Lower leg skin (tissue), 4 donors: ENCODE measurements at regions not wholly inside any gene's neighbourhood (a gene's known extent, or its start where the extent isn't known, plus 50 kb on each side); places are given as distances from the start of the nearest gene placed in this dataset.

Source experiments
- DNase-seq, 2 donors: peaks; one replicate each; pipeline ENCODE4 v3.0.0-alpha.2; 2019; ENCODE audit warnings: low spot score in 2 of 2
- H3K4me3 ChIP-seq: fragments of 200-600 bp; sonication (generic); 2 replicates; pipeline ENCODE4 v1.5.1; 2017; ENCODE audit warnings: mild to moderate bottlenecking, low read depth; ENCODE audit not compliant: poor library complexity, severe bottlenecking
- CTCF ChIP-seq, 3 donors: fragments of 450-650 bp; IDR thresholded peaks; one replicate each; pipeline ENCODE4 v1.5.1; 2016; ENCODE audit warnings: antibody characterized with exemption in 3 of 3, mild to moderate bottlenecking in 3 of 3, moderate library complexity in 2 of 3
- POLR2A ChIP-seq, 2 donors: fragments of 450-650 bp; IDR thresholded peaks; one replicate each; pipeline ENCODE4 v1.6.1; 2016 to 2017; ENCODE audit warnings: antibody characterized with exemption in 2 of 2, mild to moderate bottlenecking in 1 of 2, moderate library complexity in 1 of 2
- WGBS, 2 donors: methylation state at CpG; one replicate each; pipeline ENCODE4 v1.1.5; 2018; 5-methylcytosine and 5-hydroxymethylcytosine counted together
- intact Hi-C: fragments of 100-400 bp; cut with DNase I; formaldehyde crosslinking; loops from one replicate; pipeline ENCODE4 v1.15.0; 2023; ENCODE audit warnings: low total_unique reads

GRCh38 chr3:178419071-178419470, 117.2 kb upstream of the KCNMB2 start:
- intact Hi-C loops = no loop called here
- no peak for DNase-seq
- H3K4me3 ChIP-seq = no peak overlapping the region
- no peak for TF ChIP-seq POLR2A (IDR thresholded peaks at IDR 0.05)
- no peak for TF ChIP-seq CTCF (IDR thresholded peaks at IDR 0.05)
- WGBS, 2 donors = 57 to 59% methylated on average over 4 of the region's 4 CpGs

- TF ChIP-seq CTCF (IDR thresholded peaks at IDR 0.05) (no peak), POLR2A (IDR thresholded peaks at IDR 0.05) (no peak)
- DNase-seq = no peak
- no peak overlapping the region for H3K4me3 ChIP-seq
- intact Hi-C loops = no loop called here
- WGBS, 2 donors = 80 to 81% methylated on average over 1 of the region's 1 CpG
These were observed 116.2 kb upstream of the KCNMB2 start for GRCh38 chr3:178420033-178420432.

GRCh38 chr3:178421069-178421468, 115.2 kb upstream of the KCNMB2 start:
- no peak for TF ChIP-seq POLR2A (IDR thresholded peaks at IDR 0.05)
- TF ChIP-seq CTCF (IDR thresholded peaks at IDR 0.05) = no peak
- H3K4me3 ChIP-seq = no peak overlapping the region
- 80 to 82% methylated on average over 1 of the region's 1 CpG for WGBS, 2 donors
- DNase-seq = no peak
- intact Hi-C loops = no loop called here

- TF ChIP-seq POLR2A (IDR thresholded peaks at IDR 0.05) (no peak), CTCF (IDR thresholded peaks at IDR 0.05) (no peak)
- DNase-seq = no peak
- no peak overlapping the region for H3K4me3 ChIP-seq
- intact Hi-C loops = no loop called here
These were observed 113.8 kb upstream of the KCNMB2 start for GRCh38 chr3:178422406-178422805.

GRCh38 chr3:178428037-178428436, 108.2 kb upstream of the KCNMB2 start:
- no peak for DNase-seq
- no peak overlapping the region for H3K4me3 ChIP-seq
- no peak for TF ChIP-seq POLR2A (IDR thresholded peaks at IDR 0.05)
- TF ChIP-seq CTCF (IDR thresholded peaks at IDR 0.05) = no peak
- intact Hi-C loops = no loop called here

GRCh38 chr3:178434206-178434805, 101.9 kb upstream of the KCNMB2 start:
- 30 to 37% methylated on average over 5 of the region's 5 CpGs for WGBS, 2 donors
- TF ChIP-seq POLR2A (IDR thresholded peaks at IDR 0.05) (no peak), CTCF (IDR thresholded peaks at IDR 0.05) (no peak)
- intact Hi-C loops = no loop called here
- DNase-seq = no peak
- no peak overlapping the region for H3K4me3 ChIP-seq
